HG02763 (cell line): ENCODE measurements at regions not wholly inside any gene's neighbourhood (a gene's known extent, or its start where the extent isn't known, plus 50 kb on each side); places are given as distances from the start of the nearest gene placed in this dataset.
"Not testable (repeated sequence)": the region's sequence is repeated elsewhere in the genome, so short reads cannot be mapped to it uniquely, and the experiment has no call there.

ENCODE experiments used
- ATAC-seq: cut with Tn5 transposase; IDR thresholded peaks from one replicate; pipeline ENCODE4 v1.9.1; 2021; ENCODE audit warnings: mild to moderate bottlenecking, moderate library complexity; ENCODE audit not compliant: unreplicated experiment

- no peak for ATAC-seq
Observed at GRCh38 chr2:171266102-171266501, 105.4 kb upstream of the TLK1 start.

GRCh38 chr2:171261529-171261928 lies 100.8 kb upstream of the TLK1 start:
- ATAC-seq = not testable (repeated sequence)

- ATAC-seq = no peak
Observed at GRCh38 chr2:171260471-171261424, 100.1 kb upstream of the TLK1 start.

- ATAC-seq = no peak
Observed at GRCh38 chr2:171254666-171255065, 94.0 kb upstream of the TLK1 start.

- no peak for ATAC-seq
Observed at GRCh38 chr2:171253900-171254650, 93.4 kb upstream of the TLK1 start.

- ATAC-seq = no peak
Observed at GRCh38 chr2:171253279-171253678, 92.6 kb upstream of the TLK1 start.

- ATAC-seq = no peak
Observed at GRCh38 chr2:171249689-171250088, 89.0 kb upstream of the TLK1 start.

- ATAC-seq = no peak
Observed at GRCh38 chr2:171247741-171248662, 87.3 kb upstream of the TLK1 start.

- ATAC-seq = no peak
Observed at GRCh38 chr2:171244970-171245782, 84.5 kb upstream of the TLK1 start.

GRCh38 chr2:171244466-171244969 lies 83.8 kb upstream of the TLK1 start:
- no peak for ATAC-seq

GRCh38 chr2:171241771-171242170 lies 81.1 kb upstream of the TLK1 start:
- no peak for ATAC-seq

- no peak for ATAC-seq
Observed at GRCh38 chr2:171238946-171239345, 78.3 kb upstream of the TLK1 start.

GRCh38 chr2:171237751-171238505 lies 77.2 kb upstream of the TLK1 start:
- ATAC-seq = no peak

GRCh38 chr2:171235262-171235881 lies 74.7 kb upstream of the TLK1 start:
- no peak for ATAC-seq

GRCh38 chr2:171230176-171230575 lies 69.5 kb upstream of the TLK1 start:
- no peak for ATAC-seq

- ATAC-seq = no peak
Observed at GRCh38 chr2:171228826-171229225, 68.1 kb upstream of the TLK1 start.

GRCh38 chr2:171227066-171227782 lies 66.5 kb upstream of the TLK1 start:
- no peak for ATAC-seq

- ATAC-seq = no peak
Observed at GRCh38 chr2:171226461-171226860, 65.8 kb upstream of the TLK1 start.
